NCI-H526 (cell line): ENCODE measurements at regions not wholly inside any gene's neighbourhood (a gene's known extent, or its start where the extent isn't known, plus 50 kb on each side); places are given as distances from the start of the nearest gene placed in this dataset.
"Not testable (repeated sequence)": the region's sequence is repeated elsewhere in the genome, so short reads cannot be mapped to it uniquely, and the experiment has no call there.

Experiments
- DNase-seq, 2 experiments: peaks; one replicate each; lab custom pipeline; 2025; lab: John Stamatoyannopoulos, UW

DNA sequence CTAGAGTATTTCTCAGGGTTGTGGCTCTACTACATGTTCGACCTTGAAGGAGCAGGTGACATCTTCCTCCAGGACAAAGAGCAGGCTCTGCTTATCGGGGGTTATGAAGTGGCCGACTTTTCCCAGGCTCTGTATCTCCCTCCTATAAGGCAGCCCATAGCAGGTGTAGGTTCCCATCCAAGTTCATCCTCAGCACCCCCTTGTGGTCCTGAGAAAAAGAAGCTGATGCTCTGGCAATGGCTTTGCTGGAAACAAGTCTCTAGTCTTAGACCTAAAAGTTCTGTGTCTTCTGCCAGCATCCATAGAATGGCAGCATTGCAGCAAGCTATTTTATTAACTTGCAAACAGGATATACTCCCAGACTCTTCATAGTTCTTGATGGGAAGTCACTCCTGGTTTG is 836.6 kb upstream of the PRKX start:
- DNase-seq, result peak in 1 of 2 experiments; percentile 41

DNA sequence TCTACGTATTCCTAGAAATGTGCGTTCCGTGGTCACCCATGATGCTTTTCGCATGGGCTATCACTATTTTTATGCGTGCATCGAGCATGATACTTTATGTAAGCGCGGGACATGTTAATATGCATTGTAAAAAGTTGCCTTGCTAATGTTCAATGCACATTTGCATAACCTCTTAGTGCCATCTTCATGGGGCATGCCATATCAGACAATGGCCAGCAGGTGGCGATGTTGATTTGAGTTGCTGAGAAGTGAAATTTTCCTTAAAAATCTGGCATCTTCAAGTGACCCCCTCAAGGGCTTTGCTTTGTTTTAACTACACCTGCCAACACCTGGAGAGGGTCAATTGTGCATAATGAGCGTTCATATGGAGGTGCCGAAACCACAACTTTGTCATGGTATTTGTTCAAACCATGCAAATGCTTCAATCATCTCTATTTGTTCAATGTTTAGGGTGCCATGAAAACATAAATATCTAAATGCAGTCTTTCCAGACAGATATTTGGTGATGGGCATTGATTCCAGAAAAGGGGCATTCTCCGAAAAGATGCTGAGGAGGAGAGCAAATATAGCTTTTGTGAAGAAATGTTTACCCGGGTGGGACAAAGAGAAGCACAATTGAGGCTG is 833.9 kb upstream of the PRKX start:
- DNase-seq, result peak; percentile 35 to 74

DNA sequence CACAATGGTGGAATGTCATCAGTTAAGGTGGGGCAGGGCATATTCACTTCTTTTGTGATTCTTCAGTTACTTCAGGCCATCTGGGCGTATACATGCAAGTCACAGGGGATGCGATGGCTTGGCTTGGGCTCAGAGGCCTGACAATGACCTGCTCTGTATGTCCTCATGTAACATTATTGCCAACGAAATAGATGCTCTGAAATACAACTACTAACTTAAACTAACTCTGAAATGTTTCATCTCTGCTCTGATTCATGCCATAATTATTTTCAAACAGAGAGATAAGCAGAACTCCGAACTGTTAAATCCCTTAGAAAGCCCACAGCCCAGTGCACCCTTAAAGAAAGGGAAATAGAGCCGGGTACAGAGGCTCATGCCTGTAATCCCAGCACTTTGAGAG is 832.7 kb upstream of the PRKX start:
- not testable (repeated sequence) for DNase-seq

DNA sequence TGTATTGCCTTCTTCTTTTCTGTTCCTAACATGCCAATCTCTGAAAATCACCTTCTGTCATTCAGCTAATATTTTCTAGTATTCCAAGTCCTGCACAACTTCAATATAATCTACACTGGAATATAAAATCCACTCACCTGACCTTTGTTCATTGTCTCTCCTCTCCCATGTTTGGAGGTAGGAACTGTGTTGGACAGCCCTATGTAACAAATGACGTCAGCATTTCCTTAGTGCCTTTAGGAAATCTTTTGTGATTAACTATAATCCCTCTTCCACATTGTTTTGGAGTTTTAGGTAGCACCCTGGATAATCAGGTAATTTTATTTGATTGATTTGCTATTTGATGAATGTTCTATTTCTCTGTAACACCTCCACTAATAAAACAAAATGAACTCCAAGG is 814.8 kb upstream of the PRKX start:
- no peak for DNase-seq

DNA sequence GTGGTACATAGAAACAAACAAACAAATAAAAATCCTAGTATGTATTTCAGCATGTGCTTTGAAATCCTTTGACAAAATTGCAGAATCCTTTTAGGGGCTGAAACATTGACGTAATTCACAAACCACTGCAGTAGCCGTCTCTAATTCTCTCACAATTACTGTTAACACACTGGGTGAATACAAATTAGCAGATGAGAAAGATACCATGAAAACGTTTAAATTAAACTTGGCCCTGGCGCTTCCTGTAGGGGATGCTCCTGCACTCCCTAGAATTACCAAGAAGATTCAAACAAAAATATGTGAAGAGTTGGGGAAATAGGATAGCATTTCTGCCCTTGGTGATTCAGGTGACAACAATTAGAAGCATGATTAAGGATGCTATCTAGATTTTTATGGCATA is 772.5 kb upstream of the PRKX start:
- no peak for DNase-seq

DNA sequence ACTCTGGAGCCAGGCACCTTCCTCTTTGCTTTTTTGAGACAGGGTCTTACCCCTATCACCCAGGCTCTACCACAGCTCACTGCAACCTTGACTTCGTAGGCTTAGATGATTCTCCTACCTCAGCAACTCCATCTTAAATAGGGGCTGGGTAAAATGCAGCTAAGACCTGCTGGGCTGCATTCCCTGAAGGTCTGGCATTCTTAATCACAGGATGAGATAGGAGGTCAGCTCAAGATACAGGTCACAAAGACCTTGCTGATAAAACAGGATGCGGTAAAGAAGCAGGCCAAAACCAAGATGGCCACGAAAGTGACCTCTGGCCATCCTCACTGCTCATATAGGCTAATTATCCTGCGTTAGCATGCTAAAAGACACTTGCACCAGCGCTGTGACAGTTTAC is 770.8 kb upstream of the PRKX start:
- no peak for DNase-seq

DNA sequence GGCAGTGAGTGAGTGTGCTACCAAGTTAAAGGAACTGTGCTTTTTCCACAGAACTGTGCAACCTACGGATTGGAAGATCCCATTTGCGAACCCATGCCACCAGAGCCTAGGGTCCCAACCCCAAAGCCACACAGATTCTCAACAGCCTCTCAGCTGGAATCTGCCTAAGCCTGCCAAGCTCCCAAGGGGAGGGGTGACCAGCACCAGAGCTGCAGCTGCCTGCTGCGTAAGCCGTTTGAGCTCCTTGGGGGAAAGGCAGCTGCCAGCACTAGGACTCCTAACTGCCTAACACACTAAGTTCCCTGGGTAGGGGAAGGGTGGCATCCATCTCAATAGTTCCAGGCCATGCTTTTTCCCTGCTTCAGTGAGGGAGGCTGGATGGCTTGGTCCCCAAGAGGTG is 738.1 kb upstream of the PRKX start:
- DNase-seq, result no peak

DNA sequence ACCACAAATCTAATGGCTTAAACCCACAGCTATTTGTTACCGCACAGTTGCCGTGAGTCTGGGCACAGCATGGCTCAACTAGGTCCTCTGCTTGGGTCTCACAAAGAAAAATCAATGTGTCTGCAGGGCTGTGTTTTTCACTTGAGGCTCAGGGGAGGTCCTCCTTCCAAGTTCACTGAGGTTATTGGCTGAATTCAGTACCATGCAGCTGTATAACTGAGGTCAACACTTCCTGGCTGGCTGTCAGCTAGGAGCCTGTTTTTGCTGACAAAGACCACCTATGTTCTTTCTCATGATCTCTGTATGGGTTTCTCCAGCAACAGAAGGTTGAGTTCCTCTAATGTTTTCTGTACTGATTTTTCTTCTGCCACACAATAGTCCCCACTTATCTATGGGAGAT is 736.7 kb upstream of the PRKX start:
- DNase-seq, result no peak

DNA sequence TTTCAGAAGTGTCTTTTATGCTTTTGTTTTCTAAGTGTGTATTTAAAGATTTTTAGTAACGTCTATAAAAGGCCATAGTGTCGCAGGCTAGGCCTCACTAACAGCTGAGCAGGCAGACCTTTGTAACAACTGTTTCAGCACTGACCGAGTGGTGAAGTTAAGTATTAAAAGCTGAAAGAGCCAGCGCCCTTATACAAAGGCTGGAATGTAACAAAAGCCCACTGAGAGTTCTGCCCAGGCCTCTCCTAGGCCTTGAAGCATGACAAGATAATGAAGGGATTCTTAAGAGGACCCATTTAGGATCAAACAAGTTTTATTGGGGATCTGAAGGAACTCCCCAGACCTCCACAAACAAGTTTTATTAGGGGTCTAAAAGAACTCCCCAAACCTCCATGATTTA is 722.5 kb upstream of the PRKX start:
- no peak for DNase-seq

DNA sequence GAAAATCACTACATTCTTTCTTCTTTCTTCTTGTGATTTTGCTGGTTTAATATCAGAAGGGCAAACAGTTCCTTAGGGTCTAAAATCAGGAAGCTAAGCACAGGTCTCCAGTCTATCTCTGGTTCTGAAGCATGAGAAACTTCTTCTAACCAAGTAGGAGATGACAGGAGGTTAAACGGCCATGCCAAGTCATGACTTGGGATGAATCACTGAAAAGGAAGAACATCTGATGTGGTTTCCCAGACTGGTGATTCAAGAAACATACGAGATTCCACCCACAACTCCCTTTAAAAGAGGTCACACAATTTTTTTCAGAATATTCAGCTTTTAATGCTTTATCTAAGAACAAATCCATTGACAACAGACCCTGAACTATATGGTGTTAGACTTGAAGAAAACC is 684.0 kb upstream of the PRKX start:
- no peak for DNase-seq

DNA sequence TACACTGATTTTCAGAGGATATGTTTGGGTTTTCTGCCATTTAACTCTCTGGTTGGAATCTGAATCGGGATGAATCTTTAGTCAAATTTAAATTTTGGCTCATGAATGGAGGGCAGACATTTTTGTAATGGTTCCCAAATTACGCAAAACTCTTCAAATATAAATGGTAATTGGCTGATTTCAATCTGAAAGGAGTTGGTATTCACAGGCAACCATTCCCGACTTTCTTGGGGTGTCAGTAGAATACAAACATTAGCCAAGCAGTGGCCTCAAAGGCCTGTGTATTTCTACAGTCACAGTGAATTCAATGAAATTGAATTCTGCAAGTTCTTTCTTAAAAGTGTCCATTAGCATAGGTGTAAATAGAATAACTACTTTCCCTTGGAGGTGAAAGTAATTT is 668.8 kb upstream of the PRKX start:
- no peak for DNase-seq

DNA sequence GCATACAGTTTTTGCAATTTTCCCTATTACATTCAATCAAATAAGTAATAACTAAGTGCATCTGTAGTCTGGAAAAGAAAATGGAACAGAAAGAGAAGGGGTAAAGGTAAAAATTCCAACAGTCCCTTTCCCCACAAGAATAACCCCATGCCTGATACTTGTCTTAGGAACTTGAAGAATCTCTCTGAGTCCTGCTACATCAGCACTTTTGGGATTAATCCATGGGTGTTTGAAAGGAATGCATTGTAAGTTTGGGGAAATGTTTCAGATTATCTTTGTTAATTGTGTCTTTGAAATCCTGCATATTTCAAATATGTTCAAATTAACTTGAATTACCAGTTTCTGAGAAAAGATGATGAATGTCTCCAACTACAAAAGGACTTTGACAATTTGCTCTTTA is 667.3 kb upstream of the PRKX start:
- no peak for DNase-seq

DNA sequence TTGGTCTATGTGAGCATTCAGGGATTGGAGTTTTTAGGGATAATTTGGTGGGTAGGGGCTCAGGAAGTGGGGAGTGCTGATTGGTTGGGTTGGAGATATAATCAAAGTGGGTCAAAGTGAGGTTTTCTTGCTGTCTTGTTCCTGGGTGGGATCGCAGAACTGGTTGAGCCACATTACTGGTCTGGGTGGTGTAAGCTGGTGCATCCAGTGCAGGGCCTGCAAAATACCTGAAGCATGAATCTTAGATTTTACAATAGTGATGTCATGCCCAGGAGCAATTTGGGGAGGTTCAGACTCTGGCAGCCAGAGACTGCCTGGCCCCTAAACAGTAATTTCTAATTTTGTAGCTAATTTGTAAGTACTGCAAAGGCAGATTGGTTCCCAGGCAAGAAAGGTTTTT is 665.6 kb upstream of the PRKX start:
- DNase-seq, result no peak

DNA sequence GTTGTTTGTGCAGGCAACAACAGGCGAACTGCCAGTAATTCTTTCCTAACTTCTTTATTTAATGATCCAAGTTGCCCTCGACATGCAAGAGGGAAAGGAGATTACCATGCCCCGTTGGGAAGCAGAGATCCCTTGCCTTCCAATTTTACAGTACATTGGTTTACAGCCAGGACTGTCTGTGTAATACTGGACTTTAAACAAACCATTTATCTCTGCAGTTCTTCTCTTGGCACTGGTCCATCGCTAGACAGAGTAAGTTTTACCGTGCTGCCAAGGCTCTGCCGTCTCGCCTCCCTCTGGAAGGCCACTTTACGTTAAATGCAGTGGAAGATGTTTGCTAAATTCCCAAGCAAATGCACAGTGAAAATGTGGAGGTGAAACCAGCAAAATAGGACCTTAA is 660.3 kb upstream of the PRKX start:
- no peak for DNase-seq

DNA sequence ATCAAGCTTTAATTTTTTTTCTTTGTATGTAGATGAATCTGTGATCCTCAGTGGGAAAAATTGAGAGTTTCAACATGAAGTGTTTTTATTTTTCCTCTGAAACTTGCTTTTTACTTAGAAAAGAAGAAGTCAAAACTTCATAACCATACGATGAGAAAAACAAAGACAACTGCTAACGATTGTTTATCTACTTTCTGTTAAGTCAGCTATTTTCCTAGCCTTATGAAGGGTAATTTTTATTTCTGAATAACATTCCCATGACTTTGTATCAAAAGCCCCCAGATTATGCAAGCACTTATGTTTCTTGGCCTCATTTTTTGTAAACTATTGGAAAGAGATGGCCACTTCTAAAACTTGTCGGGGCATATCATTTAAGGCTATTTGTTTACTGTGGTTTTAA is 645.1 kb upstream of the PRKX start:
- DNase-seq, result no peak

DNA sequence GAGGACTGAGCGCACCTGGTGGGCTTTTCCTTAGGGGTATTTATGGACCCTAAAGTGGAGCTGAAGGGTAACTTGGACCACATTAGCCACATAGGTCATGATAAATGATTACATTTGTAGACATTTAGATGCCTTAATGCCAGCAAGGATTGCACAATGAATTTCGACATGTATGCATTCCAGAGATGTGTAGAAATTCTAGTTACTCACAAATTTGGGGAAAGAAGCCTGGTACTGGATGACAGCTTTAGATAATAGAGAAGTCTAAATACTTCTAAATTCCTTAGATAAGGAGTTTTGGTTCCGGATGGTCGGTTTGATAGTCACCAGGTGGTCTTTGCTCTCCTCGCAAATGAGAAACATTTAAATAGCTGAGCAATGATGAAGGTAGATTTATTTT is 609.5 kb upstream of the PRKX start:
- DNase-seq, result no peak

DNA sequence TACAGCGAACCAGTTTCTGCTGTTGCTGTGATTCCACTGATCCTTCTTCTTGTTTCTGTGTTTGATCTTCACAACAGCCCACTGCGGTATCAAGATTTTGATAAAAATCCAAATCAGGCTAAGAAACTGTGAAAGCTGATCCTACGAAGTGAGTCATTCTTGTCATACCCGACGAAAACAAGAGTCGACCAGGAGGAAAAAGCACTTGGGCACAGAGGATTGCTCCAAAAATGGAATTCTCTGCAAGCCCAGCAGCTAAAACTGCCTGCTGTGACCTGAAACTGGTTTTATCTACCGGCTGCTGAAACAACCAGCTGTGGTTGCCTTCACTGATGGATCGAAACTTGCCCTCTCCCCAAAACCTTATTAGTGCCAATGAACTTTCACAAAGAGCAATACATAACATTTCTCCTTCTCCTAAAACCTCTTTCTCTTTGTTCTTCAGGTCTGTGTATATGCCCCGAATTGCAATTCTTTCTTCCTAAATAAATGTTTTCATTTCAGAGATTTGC is 607.0 kb upstream of the PRKX start:
- DNase-seq, result no peak

DNA sequence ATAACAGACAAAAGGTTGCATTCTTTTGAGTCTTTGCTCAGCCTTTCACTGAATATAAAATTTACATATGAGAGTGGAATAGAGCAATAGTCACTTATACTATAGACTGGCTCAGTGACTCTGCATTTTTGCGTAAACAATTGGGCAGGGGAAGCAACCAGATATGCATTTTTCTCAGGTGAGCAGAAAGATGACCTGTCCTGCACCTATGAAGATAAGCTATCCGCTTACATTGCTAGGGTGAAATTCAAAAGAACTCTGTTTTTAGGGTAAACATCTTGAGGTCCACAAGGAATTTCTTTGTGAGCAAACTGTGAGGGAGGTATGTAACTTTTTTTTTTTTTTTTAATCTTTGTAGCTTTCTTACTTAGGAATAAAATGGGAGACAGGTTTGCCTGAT is 602.4 kb upstream of the PRKX start:
- DNase-seq, result no peak

DNA sequence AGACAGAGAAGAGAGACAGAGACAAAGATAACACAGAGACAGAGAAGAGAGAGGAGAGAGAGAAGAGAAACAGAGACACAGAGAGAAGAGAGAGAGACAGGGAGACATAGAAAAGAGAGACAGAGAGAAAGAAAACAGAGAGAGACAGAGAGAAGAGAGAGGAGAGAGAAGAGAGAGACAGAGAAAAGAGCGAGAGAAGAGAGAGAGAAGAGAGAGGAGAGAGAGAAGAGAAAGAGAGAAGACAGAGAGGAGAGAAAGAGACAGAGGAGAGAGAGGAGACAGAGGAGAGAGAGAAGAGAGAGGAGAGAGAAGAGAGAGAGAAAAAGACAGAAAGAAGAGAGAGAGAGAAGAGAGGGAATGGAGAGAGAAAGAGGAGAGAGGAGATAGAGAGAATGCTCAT is 601.1 kb upstream of the PRKX start:
- no peak for DNase-seq

DNA sequence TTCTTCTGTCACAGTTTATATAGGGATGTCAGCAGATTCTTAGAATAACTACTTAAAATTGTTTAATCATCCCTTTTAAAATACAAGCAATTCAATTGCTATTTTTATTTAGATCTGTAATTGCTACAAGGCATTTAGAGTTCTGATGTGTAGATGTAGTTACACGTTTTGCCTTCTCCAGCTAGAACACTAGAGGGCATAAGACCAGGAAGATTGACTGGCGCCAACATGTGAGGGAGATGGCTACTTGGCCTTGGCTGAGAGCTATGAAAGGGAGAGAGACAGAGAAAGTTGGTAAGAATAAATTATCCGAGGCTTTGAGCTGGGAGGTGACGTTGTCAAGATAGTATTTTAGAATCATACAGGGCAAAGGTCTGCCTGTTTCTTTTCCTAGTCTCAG is 563.7 kb upstream of the PRKX start:
- DNase-seq, result peak in 1 of 2 experiments; percentile 23

DNA sequence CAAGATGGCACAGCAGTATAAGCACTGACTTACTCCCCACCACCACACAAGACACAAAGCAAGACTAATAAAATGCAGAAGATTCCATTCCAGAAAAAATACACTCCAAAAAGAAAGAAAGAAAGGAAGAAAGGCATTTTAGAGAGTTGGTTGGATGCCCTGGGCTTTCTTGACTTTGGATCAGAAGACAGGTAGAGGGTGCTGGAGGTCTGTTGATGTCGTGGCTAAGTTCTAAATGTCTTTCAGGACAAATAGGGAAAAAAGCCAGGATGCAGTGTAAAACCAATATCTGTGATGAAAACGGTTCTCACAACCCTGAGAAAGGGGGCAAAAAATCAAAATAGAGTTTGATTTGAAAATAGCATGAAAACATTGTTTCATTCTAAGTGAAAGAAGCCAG is 555.2 kb upstream of the PRKX start:
- no peak for DNase-seq

DNA sequence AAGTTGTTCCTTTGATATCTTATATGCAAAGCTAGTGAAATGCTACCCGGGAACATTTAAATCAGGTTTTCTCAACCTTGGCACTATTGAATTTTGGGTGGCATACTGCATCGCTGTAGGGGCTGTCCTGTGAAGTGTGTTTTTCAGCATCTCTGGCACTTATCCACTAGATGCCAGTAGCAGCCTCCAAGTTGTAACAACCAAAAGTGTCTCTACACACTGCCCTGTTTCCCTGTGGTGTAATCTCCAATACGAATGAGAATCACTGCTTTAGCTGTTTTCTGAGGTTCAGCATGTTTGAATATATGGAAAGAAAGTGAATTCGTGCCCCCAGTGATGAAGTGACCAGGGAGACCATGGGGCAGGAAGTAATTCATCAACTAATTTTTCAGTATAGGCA is 551.6 kb upstream of the PRKX start:
- DNase-seq, result no peak

DNA sequence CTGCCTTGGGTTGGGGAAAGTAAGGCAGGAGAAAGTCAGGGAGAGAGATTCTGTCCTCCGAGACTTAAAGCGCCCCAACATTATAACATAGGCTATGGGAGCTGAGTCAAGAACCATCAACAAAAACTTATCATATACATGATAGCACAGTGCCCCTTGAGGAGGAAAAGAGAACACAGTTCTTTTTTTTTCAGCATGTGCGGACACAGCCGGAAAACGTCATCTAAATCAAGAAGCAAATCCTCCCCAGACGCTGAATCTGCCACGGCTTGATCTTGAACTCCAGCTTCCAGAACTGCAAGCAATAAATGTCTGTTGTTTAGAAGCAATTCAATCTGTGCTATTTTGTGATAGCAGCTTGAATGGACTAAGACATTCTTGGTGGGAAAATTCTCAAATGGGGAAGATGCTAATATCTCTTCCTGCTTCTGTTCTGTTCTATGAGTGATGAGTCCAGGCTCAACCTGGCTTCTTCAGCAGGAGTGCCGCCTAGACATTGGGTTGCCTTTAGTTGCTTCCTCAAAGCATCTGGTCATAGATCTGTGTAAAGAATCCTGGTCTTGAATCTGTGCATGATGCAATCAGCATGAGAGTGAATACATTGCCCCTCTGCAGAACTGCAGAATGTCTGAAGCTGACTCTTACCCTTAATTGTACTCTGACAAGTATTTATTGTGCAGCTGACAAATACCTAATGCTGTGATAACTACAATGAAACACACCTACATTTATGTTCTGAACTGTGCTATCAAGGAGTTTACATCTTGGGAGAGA is 549.8 kb upstream of the PRKX start:
- peak in 1 of 2 experiments; percentile 44 for DNase-seq

DNA sequence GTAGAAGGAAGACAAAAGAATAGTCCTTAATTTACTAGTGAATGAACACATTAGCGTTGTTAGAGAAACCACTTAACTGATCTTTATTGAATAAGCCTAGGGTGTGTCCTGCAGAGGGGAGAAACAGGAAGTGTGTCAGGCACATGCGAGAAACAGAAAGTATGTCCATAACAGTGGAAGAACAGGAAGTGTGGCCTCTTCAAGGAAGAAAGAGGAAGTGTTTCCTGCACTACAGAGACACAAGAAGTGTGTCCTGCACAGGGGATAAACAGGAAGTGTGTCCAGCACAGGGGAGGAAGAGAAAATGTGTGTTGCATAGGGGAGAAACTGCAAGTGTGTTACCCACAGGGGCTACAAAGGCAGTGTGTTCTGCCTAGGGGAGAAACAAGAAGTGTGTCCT is 539.6 kb upstream of the PRKX start:
- no peak for DNase-seq
